H9 (cell line): ENCODE measurements at regions not wholly inside any gene's neighbourhood (a gene's known extent, or its start where the extent isn't known, plus 50 kb on each side); places are given as distances from the start of the nearest gene placed in this dataset.

Source experiments
- DNase-seq: peaks from one replicate; pipeline ENCODE4 v3.0.0-alpha.2; 2017
- H2AFZ ChIP-seq: one replicate; pipeline ENCODE4 v1.6.1; 2013; ENCODE audit warnings: mild to moderate bottlenecking, low read length, control low read depth, moderate library complexity
- H2AK5ac ChIP-seq: 2 replicates; pipeline ENCODE4 v1.6.1; 2013; ENCODE audit warnings: low read length, control low read depth, mixed read lengths; ENCODE audit not compliant: insufficient read length
- H2BK120ac ChIP-seq: one replicate; pipeline ENCODE4 v1.6.1; 2013; ENCODE audit warnings: low read depth, mild to moderate bottlenecking, low read length, control low read depth, inconsistent platforms; ENCODE audit not compliant: poor library complexity, severe bottlenecking
- H2BK12ac ChIP-seq: 2 replicates; pipeline ENCODE4 v1.6.1; 2013; ENCODE audit warnings: low read length, control low read depth, mixed read lengths, low read depth; ENCODE audit not compliant: insufficient read length
- H2BK15ac ChIP-seq: 2 replicates; pipeline ENCODE4 v1.6.1; 2013; ENCODE audit warnings: low read depth, low read length, control low read depth
- H2BK20ac ChIP-seq: one replicate; pipeline ENCODE4 v1.6.1; 2013; ENCODE audit warnings: low read depth, mild to moderate bottlenecking, low read length, control low read depth, inconsistent platforms; ENCODE audit not compliant: poor library complexity, severe bottlenecking
- H2BK5ac ChIP-seq: 2 replicates; pipeline ENCODE4 v1.6.1; 2013; ENCODE audit warnings: low read length, control low read depth, mixed read lengths; ENCODE audit not compliant: insufficient read length
- H3K14ac ChIP-seq: 2 replicates; pipeline ENCODE4 v1.6.1; 2013; ENCODE audit warnings: low read length, control low read depth; ENCODE audit not compliant: insufficient read depth
- H3K18ac ChIP-seq: 2 replicates; pipeline ENCODE4 v1.6.1; 2013; ENCODE audit warnings: low read depth, mild to moderate bottlenecking, mixed read lengths, low read length, control low read depth; ENCODE audit not compliant: insufficient read length
- H3K23ac ChIP-seq: 2 replicates; pipeline ENCODE4 v1.6.1; 2013; ENCODE audit warnings: low read length, control low read depth, mixed read lengths, low read depth; ENCODE audit not compliant: insufficient read length
- H3K23me2 ChIP-seq: 2 replicates; pipeline ENCODE4 v1.6.1; 2013; ENCODE audit warnings: low read depth, mild to moderate bottlenecking, mixed read lengths, low read length, control low read depth; ENCODE audit not compliant: insufficient read length, poor library complexity, severe bottlenecking
- H3K27ac ChIP-seq: 2 replicates; pipeline ENCODE4 v1.5.1; 2013; ENCODE audit warnings: low read length, control low read depth, mixed read lengths, low read depth; ENCODE audit not compliant: insufficient read length
- H3K27me3 ChIP-seq: 2 replicates; pipeline ENCODE4 v1.6.1; 2013; ENCODE audit warnings: low read length, control low read depth, inconsistent platforms; ENCODE audit not compliant: insufficient read depth
- H3K4ac ChIP-seq: 2 replicates; pipeline ENCODE4 v1.6.1; 2013; ENCODE audit warnings: low read depth, mild to moderate bottlenecking, control low read depth, inconsistent platforms, low read length, moderate library complexity
- H3K4me1 ChIP-seq: 2 replicates; pipeline ENCODE4 v1.6.1; 2013; ENCODE audit warnings: low read length, control low read depth, inconsistent platforms; ENCODE audit not compliant: insufficient read depth
- H3K4me2 ChIP-seq: 2 replicates; pipeline ENCODE4 v1.6.1; 2013; ENCODE audit warnings: low read length, control low read depth, mixed read lengths; ENCODE audit not compliant: insufficient read length, insufficient read depth
- H3K56ac ChIP-seq: 2 replicates; pipeline ENCODE4 v1.6.1; 2013; ENCODE audit warnings: low read depth, mild to moderate bottlenecking, mixed read lengths, low read length, control low read depth; ENCODE audit not compliant: insufficient read length
- H3K79me1 ChIP-seq: 2 replicates; pipeline ENCODE4 v1.6.1; 2013; ENCODE audit warnings: low read depth, mild to moderate bottlenecking, moderate library complexity, low read length, control low read depth, inconsistent platforms; ENCODE audit not compliant: insufficient read depth, poor library complexity, severe bottlenecking
- H3K79me2 ChIP-seq: 2 replicates; pipeline ENCODE4 v1.6.1; 2013; ENCODE audit warnings: low read length, control low read depth, inconsistent platforms; ENCODE audit not compliant: insufficient read depth
- H3K9ac ChIP-seq: 2 replicates; pipeline ENCODE4 v1.6.1; 2013; ENCODE audit warnings: low read length, control low read depth, mixed read lengths; ENCODE audit not compliant: insufficient read length; ENCODE audit errors: extremely low read depth
- H3K9me3 ChIP-seq: one replicate; pipeline ENCODE4 v1.6.1; 2013; ENCODE audit warnings: low read depth, low read length, inconsistent platforms; ENCODE audit not compliant: control insufficient read depth
- H3T11ph ChIP-seq: one replicate; pipeline ENCODE4 v1.6.1; 2013; ENCODE audit warnings: mild to moderate bottlenecking, low read length, control low read depth, inconsistent platforms
- H4K20me1 ChIP-seq: one replicate; pipeline ENCODE4 v1.6.1; 2013; ENCODE audit not compliant: control insufficient read depth, insufficient read length, insufficient read depth
- H4K5ac ChIP-seq: 2 replicates; pipeline ENCODE4 v1.6.1; 2013; ENCODE audit warnings: low read depth, mild to moderate bottlenecking, mixed read lengths, low read length, control low read depth; ENCODE audit not compliant: insufficient read length
- H4K8ac ChIP-seq: replicated peaks from 2 replicates; pipeline ENCODE4 v1.6.1; 2013; ENCODE audit warnings: low read length, control low read depth, mixed read lengths, low read depth; ENCODE audit not compliant: insufficient read length
- H4K91ac ChIP-seq: 2 replicates; pipeline ENCODE4 v1.6.1; 2013; ENCODE audit warnings: low read depth, mild to moderate bottlenecking, moderate library complexity, mixed read lengths, low read length, control low read depth; ENCODE audit not compliant: insufficient read length
- H3K27ac Mint-ChIP-seq, 3 experiments: 2 replicates in 2 of 3; 3 replicates in 1 of 3; pipeline ENCODE4 v1.8.0; 2020 to 2021; ENCODE audit warnings: mixed read lengths in 3 of 3, mild to moderate bottlenecking in 1 of 3, moderate library complexity in 1 of 3
- H3K27me3 Mint-ChIP-seq: 2 replicates; pipeline ENCODE4 v1.8.0; 2021; ENCODE audit warnings: low read depth, mild to moderate bottlenecking, moderate library complexity, mixed read lengths
- H3K36me3 Mint-ChIP-seq, 3 experiments: 2 replicates in 2 of 3; 3 replicates in 1 of 3; pipeline ENCODE4 v1.8.0; 2020 to 2021; ENCODE audit warnings: low read depth in 3 of 3, mixed read lengths in 3 of 3; ENCODE audit not compliant: insufficient read depth in 1 of 3
- H3K4me1 Mint-ChIP-seq, 2 experiments: 2 replicates each; pipeline ENCODE4 v1.8.0; 2020; ENCODE audit warnings: mixed read lengths in 2 of 2
- H3K4me3 Mint-ChIP-seq, 2 experiments: 2 replicates in 1 of 2; 3 replicates in 1 of 2; pipeline ENCODE4 v1.8.0; 2020 to 2021; ENCODE audit warnings: mild to moderate bottlenecking in 2 of 2, mixed read lengths in 2 of 2, moderate library complexity in 1 of 2
- H3K9me3 Mint-ChIP-seq, 2 experiments: 2 replicates in 1 of 2; 3 replicates in 1 of 2; pipeline ENCODE4 v1.8.0; 2020; ENCODE audit warnings: mild to moderate bottlenecking in 2 of 2, mixed read lengths in 2 of 2, moderate library complexity in 1 of 2
- CTCF ChIP-seq: fragments of 200-600 bp; sonication (generic); conservative IDR thresholded peaks from 3 replicates; pipeline ENCODE4 v1.8.0; 2021; ENCODE audit warnings: antibody characterized with exemption, mild to moderate bottlenecking
- WGBS: extraction: QIAGEN DNeasy Blood & Tissue Kit; methylation state at CpG from one replicate; pipeline ENCODE4 v1.1.7; 2013; ENCODE audit warnings: missing lambda C conversion rate, low lambda C conversion rate, mixed read lengths; ENCODE audit not compliant: insufficient read length; ENCODE audit errors: extremely low coverage; 5-methylcytosine and 5-hydroxymethylcytosine counted together

GRCh38 chr6:134622382-134623173 lies 304.7 kb upstream of the SGK1 start:
- peak overlapping the region in 2 of 3 experiments; percentile 44 to 49; a peak in 2 of 7 replicates for H3K27ac Mint-ChIP-seq
- no peak overlapping the region for H3K27ac ChIP-seq
- H3K4me1 ChIP-seq = no peaks in the 10 kb centered on the region
- H3K27me3 Mint-ChIP-seq = peaks cover 2% of the 10 kb centered on the region
- H2AFZ ChIP-seq = no peak overlapping the region
- H3K4me2 ChIP-seq = no peak overlapping the region
- H3K4ac ChIP-seq = no peak overlapping the region
- H3K27me3 ChIP-seq = no peaks in the 10 kb centered on the region
- H3K79me2 ChIP-seq = no peaks in the 10 kb centered on the region
- WGBS = no CpG with 5 or more reads among the region's 4 CpGs
- no peaks in the 10 kb centered on the region for H3K9me3 ChIP-seq
- H3K9ac ChIP-seq = no peak overlapping the region
- H3K4me3 Mint-ChIP-seq = no peak overlapping the region
- no peak overlapping the region for H2BK20ac ChIP-seq
- no peak overlapping the region for H3K14ac ChIP-seq
- no peak overlapping the region for H4K91ac ChIP-seq
- TF ChIP-seq CTCF = no peak
- no peaks in the 10 kb centered on the region for H3K9me3 Mint-ChIP-seq
- no peaks in the 10 kb centered on the region for H3K23me2 ChIP-seq
- DNase-seq = no peak
- no peaks in the 10 kb centered on the region for H4K20me1 ChIP-seq
- H2BK5ac ChIP-seq = no peak overlapping the region
- H2BK120ac ChIP-seq = no peak overlapping the region
- H2AK5ac ChIP-seq = no peak overlapping the region
- H2BK12ac ChIP-seq = no peak overlapping the region
- H4K5ac ChIP-seq = no peak overlapping the region
- no peak overlapping the region for H3K18ac ChIP-seq
- H3K23ac ChIP-seq = no peak overlapping the region
- no peak overlapping the region for H3K56ac ChIP-seq
- H3T11ph ChIP-seq = no peak overlapping the region
- H3K79me1 ChIP-seq = no peaks in the 10 kb centered on the region
- no peaks in the 10 kb centered on the region; a peak in 1 of 7 replicates for H3K36me3 Mint-ChIP-seq
- no peak overlapping the region for H2BK15ac ChIP-seq
- H3K4me1 Mint-ChIP-seq = peaks cover 25 to 28% of the 10 kb centered on the region in 2 experiments
- H4K8ac ChIP-seq = no peak overlapping the region
